Cardiac muscle cell (in vitro differentiated cells and primary cell): ENCODE measurements at regions not wholly inside any gene's neighbourhood (a gene's known extent, or its start where the extent isn't known, plus 50 kb on each side); places are given as distances from the start of the nearest gene placed in this dataset.

Experiments used
- DNase-seq, 2 donors: peaks; one replicate each; pipeline versions ENCODE4 v3.0.0 to v3.0.0-alpha.2; 2010 to 2017; ENCODE audit warnings: low read depth in 1 of 2, low spot score in 1 of 2
- H3K27ac ChIP-seq: fragments of 200-600 bp; sonication (generic); 2 replicates; pipeline ENCODE4 v1.5.1; 2016
- H3K27me3 ChIP-seq: fragments of 200-600 bp; sonication (generic); 2 replicates; pipeline ENCODE4 v1.6.0; 2016; ENCODE audit warnings: control low read depth
- H3K36me3 ChIP-seq: fragments of 200-600 bp; sonication (generic); 2 replicates; pipeline ENCODE4 v1.5.1; 2016; ENCODE audit warnings: control low read depth
- H3K4me1 ChIP-seq: fragments of 200-600 bp; sonication (generic); 2 replicates; pipeline ENCODE4 v1.8.1; 2017; ENCODE audit warnings: low read depth, mild to moderate bottlenecking, mixed run types
- H3K4me3 ChIP-seq: fragments of 200-600 bp; sonication (generic); 2 replicates; pipeline ENCODE4 v1.5.1; 2016; ENCODE audit warnings: mild to moderate bottlenecking
- H3K9me3 ChIP-seq: fragments of 200-600 bp; sonication (generic); 2 replicates; pipeline ENCODE4 v1.5.1; 2017; ENCODE audit warnings: low read depth, mild to moderate bottlenecking, control low read depth
- CTCF ChIP-seq: IDR thresholded peaks from 2 replicates; pipeline ENCODE4 v1.5.1; 2012; ENCODE audit warnings: low read depth, mild to moderate bottlenecking, low read length

GRCh38 chr4:19403786-19404370, 847.8 kb upstream of the SLIT2 start:
- Histone ChIP-seq H3K27me3 (no peaks in the 10 kb centered on the region), H3K4me3 (no peak overlapping the region), H3K27ac (no peak overlapping the region), H3K4me1 (no peaks in the 10 kb centered on the region), H3K9me3 (no peaks in the 10 kb centered on the region), H3K36me3 (no peaks in the 10 kb centered on the region)
- no peak for TF ChIP-seq CTCF
- no peak for DNase-seq

GRCh38 chr4:19402581-19403065, 849.1 kb upstream of the SLIT2 start:
- no peaks in the 10 kb centered on the region for H3K4me1 ChIP-seq
- no peaks in the 10 kb centered on the region for H3K27me3 ChIP-seq
- no peaks in the 10 kb centered on the region for H3K9me3 ChIP-seq
- no peak overlapping the region for H3K4me3 ChIP-seq
- no peak overlapping the region for H3K27ac ChIP-seq
- TF ChIP-seq CTCF = no peak
- H3K36me3 ChIP-seq = no peaks in the 10 kb centered on the region
- no peak for DNase-seq

- Histone ChIP-seq H3K27ac (no peak overlapping the region), H3K27me3 (no peaks in the 10 kb centered on the region), H3K36me3 (no peaks in the 10 kb centered on the region), H3K9me3 (no peaks in the 10 kb centered on the region), H3K4me1 (no peaks in the 10 kb centered on the region), H3K4me3 (no peak overlapping the region)
- no peak for DNase-seq
- TF ChIP-seq CTCF = no peak
Measured at GRCh38 chr4:19401301-19402080, 850.2 kb upstream of the SLIT2 start.

GRCh38 chr4:19400820-19401219, 850.9 kb upstream of the SLIT2 start:
- no peak for DNase-seq
- H3K27ac ChIP-seq = no peak overlapping the region
- no peak overlapping the region for H3K4me3 ChIP-seq
- H3K9me3 ChIP-seq = no peaks in the 10 kb centered on the region
- no peaks in the 10 kb centered on the region for H3K27me3 ChIP-seq
- no peaks in the 10 kb centered on the region for H3K36me3 ChIP-seq
- H3K4me1 ChIP-seq = no peaks in the 10 kb centered on the region
- no peak for TF ChIP-seq CTCF

GRCh38 chr4:19399001-19399400, 852.7 kb upstream of the SLIT2 start:
- no peak for TF ChIP-seq CTCF
- DNase-seq = no peak
- H3K27ac ChIP-seq = no peak overlapping the region
- no peak overlapping the region for H3K4me3 ChIP-seq
- H3K4me1 ChIP-seq = no peaks in the 10 kb centered on the region
- H3K9me3 ChIP-seq = no peaks in the 10 kb centered on the region
- no peaks in the 10 kb centered on the region for H3K36me3 ChIP-seq
- no peaks in the 10 kb centered on the region for H3K27me3 ChIP-seq
